GM23248 (cell line): ENCODE measurements at regions not wholly inside any gene's neighbourhood (a gene's known extent, or its start where the extent isn't known, plus 50 kb on each side); places are given as distances from the start of the nearest gene placed in this dataset.

Experiments used
- EZH2 ChIP-seq: fragments of 200-600 bp; sonication (generic); IDR thresholded peaks from 2 replicates; pipeline ENCODE4 v1.6.1; 2018; ENCODE audit warnings: antibody characterized with exemption, mild to moderate bottlenecking; ENCODE audit not compliant: insufficient read depth, poor library complexity, severe bottlenecking
- EZH2phosphoT487 ChIP-seq: fragments of 200-600 bp; sonication (generic); IDR thresholded peaks from 2 replicates; pipeline ENCODE4 v1.6.1; 2018; ENCODE audit warnings: antibody characterized with exemption, moderate library complexity, mild to moderate bottlenecking, low read depth; ENCODE audit not compliant: insufficient read depth

DNA sequence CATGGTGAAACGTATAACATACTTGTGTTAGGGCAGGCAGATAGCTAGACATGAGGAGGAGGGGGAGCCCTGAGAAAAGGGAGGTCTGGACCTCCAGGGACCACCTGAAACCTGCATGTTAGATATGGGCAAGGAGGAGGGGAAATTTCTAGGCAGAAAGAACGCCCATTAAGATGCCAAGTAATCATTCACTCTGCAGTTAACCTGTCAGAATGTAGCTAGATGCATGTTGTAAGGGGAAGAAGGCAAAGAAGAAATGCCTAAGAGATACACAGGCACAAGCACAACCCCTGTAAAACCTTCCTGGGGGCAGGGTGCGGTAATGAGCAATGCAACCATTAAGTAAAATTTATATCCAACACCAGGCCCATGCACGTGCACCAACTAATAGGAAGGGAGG is 1055.3 kb upstream of the SPRY2 start:
- TF ChIP-seq EZH2phosphoT487 = no peak
- TF ChIP-seq EZH2 = no peak
